Erythroblast (primary cell): ENCODE measurements at regions not wholly inside any gene's neighbourhood (a gene's known extent, or its start where the extent isn't known, plus 50 kb on each side); places are given as distances from the start of the nearest gene placed in this dataset.

Experiments used
- DNase-seq, 2 experiments: peaks; one replicate each; lab custom pipeline; 2025; lab: John Stamatoyannopoulos, UW
- GATA1 ChIP-seq: IDR thresholded peaks from 2 replicates; pipeline ENCODE4 v1.6.1; 2011; ENCODE audit warnings: low read depth, mild to moderate bottlenecking, control low read depth, low read length, moderate library complexity
- POLR2A ChIP-seq: IDR thresholded peaks from 2 replicates; pipeline ENCODE4 v1.6.1; 2011; ENCODE audit warnings: mild to moderate bottlenecking, low read length

DNA sequence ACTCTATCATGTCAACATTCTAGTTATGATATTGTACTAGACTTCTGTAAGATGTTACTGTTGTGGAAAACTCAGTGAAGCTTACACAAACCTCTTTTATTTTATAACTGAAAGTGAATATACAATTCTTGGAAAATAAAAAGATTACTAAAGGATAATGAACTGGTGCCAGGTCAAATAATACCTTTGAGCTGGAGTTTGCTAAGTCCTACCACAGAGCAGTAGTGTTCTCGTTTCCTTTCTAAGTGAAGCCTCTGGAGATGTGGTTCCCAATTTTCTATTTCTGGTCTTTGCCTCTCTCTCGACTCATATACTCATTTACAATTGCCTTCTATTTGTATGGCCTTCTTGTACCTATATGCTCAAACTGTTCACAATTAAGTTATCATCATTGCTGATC, 942.9 kb downstream of the SQOR start:
- TF ChIP-seq GATA1 (no peak), POLR2A (no peak)
- DNase-seq, result no peak

- TF ChIP-seq POLR2A (no peak), GATA1 (no peak)
- DNase-seq, result no peak
Observed at GRCh38 chr15:46580487-46580886, 945.7 kb downstream of the SQOR start.

DNA sequence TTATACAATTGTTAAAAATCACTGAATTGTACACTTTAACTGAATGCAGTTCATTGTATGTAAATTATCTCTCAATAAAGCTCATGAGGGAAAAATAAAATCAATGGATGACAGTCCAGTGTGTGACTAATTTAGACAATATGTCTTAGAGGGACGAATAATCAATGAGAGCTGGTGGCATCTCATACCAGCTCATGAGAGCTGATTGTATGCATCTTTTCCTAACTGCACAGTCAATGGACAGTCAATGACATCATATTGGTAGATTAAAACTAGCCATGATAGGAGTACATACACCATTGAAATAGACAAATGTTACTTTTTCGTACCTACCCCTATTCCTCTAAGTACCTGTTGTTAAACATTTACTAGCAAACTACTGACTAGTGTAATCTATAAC, 946.1 kb downstream of the SQOR start:
- no peak for DNase-seq
- TF ChIP-seq GATA1 (no peak), POLR2A (no peak)

DNA sequence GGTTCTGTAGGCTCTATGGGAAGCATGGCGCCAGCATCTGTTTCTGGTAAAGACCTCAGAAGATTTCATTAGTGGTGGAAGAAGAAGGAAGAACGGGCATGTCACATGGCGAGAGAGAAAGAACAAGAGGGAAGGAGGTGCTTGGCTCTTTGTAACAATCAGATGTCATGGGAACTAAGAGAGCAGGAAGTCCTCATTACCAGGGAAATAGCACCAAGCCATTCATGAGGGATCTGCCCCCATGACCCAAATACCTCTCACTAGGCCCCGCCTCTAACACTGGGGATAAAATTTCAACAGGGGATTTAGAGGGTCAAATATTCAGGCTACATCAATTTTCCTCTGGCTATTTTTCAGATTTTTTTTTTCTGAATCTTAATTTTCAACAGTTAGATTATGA, 954.3 kb downstream of the SQOR start:
- no peak for DNase-seq
- TF ChIP-seq GATA1 (no peak), POLR2A (no peak)

DNA sequence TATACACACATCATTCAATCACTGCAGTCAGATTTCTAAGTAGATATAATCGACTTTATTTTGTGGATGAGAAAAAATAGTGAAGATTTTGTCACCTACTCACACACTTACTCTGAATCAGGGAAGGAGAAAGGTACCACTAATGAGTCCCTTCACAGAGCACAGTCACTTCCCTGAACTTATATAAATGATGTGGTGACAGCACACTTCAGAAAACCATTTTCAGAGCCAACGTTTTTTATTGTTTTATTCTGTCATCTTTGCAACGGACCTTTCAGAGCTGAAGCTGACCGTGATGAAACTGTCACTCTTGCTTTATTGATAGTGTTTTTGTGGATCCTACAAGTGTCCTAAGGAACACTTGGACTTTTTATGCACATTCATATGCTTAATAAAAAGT, 956.6 kb downstream of the SQOR start:
- no peak for DNase-seq
- no peak for TF ChIP-seq POLR2A
- TF ChIP-seq GATA1, result no peak

GRCh38 chr15:46595016-46595415, 960.2 kb downstream of the SQOR start:
- TF ChIP-seq GATA1 (no peak), POLR2A (no peak)
- no peak for DNase-seq

- no peak for TF ChIP-seq GATA1
- TF ChIP-seq POLR2A, result no peak
- DNase-seq, result no peak
Observed at GRCh38 chr15:46607077-46607476, 972.2 kb downstream of the SQOR start.

DNA sequence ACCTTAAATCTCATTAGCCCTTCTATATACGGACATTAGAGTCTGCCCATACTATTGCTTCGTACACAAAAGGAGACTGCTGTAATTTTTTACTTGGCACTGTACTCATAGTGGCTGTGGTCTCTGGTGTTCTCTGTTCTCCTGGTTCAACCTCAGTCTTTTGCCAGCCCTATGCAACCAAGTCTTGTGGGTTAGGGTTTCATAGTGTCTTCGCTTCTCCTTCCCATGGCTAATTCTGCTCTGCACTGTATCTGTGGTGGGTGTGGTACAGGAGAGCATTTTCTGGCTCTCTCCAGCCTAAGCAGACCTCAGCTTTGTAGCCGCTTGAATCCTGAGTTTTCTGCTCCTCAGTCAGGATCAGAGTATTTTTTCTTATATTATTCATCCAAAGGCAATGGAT, 981.2 kb downstream of the SQOR start:
- DNase-seq, result no peak

GRCh38 chr15:46617507-46617906, 982.7 kb downstream of the SQOR start:
- no peak for TF ChIP-seq GATA1
- no peak for DNase-seq

More for the DNA sequence above, 981.2 kb downstream of the SQOR start:
- TF ChIP-seq POLR2A (no peak), GATA1 (no peak)

DNA sequence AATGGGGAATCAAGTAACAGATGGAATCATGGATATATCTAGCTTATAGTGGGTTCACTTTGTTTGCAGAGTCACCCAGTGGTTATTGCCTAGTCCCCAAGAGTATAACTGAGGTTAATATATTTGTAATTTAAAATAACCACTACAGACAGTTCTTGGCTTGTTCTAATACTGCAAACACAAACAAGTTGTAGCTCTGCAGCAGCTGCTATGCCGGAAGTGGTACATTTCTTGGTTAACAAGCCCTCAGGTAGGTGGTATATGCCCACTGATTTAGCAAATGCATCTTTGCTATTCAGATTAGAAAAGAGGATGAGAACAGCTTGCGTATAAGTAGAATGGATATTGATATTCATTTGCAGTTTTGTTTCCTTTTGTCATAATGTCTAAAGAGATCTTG, 984.2 kb downstream of the SQOR start:
- TF ChIP-seq GATA1 (no peak), POLR2A (no peak)
- DNase-seq, result no peak

- TF ChIP-seq GATA1 (no peak), POLR2A (no peak)
- no peak for DNase-seq
Observed at GRCh38 chr15:46620392-46621013, 985.7 kb downstream of the SQOR start.

GRCh38 chr15:46622851-46623250, 988.0 kb downstream of the SQOR start:
- TF ChIP-seq GATA1, result no peak
- TF ChIP-seq POLR2A, result no peak
- DNase-seq, result no peak

DNA sequence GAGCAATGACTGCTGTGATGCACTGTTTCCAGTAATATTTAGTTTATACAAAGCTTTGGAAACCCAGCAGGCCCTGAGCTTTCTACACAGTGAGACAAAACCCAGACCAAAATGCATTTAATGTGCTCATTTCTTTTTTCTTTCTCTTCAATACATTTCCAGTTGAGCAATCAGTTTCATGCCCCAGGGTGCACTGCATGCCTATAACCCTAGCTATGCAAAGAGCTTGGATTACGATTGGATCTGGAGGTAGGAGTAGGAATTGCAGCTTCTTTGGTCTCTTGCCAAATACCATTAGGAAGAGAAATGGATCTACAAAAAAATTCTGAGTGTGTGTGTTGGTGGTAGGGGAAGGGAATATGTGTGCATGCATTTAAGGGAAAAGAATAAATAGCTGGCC, 1001.4 kb downstream of the SQOR start:
- DNase-seq, result no peak
- TF ChIP-seq GATA1 (no peak), POLR2A (no peak)

- DNase-seq, result no peak
- no peak for TF ChIP-seq GATA1
- no peak for TF ChIP-seq POLR2A
Observed at GRCh38 chr15:46644501-46645481, 1010.0 kb downstream of the SQOR start.
